ENCODE measurements at regions not wholly inside any gene's neighbourhood (a gene's known extent, or its start where the extent isn't known, plus 50 kb on each side); places are given as distances from the start of the nearest gene placed in this dataset.

DNA sequence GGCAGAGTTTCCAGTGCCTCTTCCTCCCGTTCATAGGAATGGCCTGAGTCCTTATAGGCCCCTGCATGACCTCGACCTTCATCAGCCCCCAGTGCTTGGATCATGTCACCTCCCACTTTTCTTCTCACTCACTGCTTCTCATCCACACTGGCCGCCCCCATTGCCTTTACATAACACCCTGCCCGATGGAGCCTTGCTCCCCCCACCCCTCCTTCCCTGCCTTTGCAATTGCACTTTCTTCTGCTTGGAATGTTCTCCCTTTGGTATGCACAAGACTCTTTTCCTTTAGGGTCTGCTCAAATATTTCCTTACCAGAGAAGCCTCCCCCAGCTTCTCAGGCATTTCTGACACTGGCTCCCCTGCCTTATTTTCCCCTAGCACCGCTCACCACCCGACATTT is 125.2 kb upstream of the KCNJ6 start:
- no peak for TF ChIP-seq EZH2 (IDR thresholded peaks at IDR 0.05; ENCODE audit: low read length, missing control alignments)
- TF ChIP-seq, protein P1, sequence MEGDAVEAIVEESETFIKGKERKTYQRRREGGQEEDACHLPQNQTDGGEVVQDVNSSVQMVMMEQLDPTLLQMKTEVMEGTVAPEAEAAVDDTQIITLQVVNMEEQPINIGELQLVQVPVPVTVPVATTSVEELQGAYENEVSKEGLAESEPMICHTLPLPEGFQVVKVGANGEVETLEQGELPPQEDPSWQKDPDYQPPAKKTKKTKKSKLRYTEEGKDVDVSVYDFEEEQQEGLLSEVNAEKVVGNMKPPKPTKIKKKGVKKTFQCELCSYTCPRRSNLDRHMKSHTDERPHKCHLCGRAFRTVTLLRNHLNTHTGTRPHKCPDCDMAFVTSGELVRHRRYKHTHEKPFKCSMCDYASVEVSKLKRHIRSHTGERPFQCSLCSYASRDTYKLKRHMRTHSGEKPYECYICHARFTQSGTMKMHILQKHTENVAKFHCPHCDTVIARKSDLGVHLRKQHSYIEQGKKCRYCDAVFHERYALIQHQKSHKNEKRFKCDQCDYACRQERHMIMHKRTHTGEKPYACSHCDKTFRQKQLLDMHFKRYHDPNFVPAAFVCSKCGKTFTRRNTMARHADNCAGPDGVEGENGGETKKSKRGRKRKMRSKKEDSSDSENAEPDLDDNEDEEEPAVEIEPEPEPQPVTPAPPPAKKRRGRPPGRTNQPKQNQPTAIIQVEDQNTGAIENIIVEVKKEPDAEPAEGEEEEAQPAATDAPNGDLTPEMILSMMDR (conservative IDR thresholded peaks at IDR 0.05 in 1 of 2, IDR thresholded peaks at IDR 0.05 in 1 of 2; ENCODE audit: low read depth in 1 of 2, low read length in 2 of 2), result no peak

All from fibroblast of lung (primary cell).